Astrocyte of the spinal cord (primary cell): ENCODE measurements at regions not wholly inside any gene's neighbourhood (a gene's known extent, or its start where the extent isn't known, plus 50 kb on each side); places are given as distances from the start of the nearest gene placed in this dataset.

Experiments used
- DNase-seq: peaks from one replicate; pipeline ENCODE4 v3.0.0; 2011; ENCODE audit warnings: low read depth, low spot score
- H3K4me3 ChIP-seq: 2 replicates; pipeline ENCODE4 v1.5.1; 2011; ENCODE audit warnings: low read depth, mild to moderate bottlenecking, low read length, moderate library complexity
- in situ Hi-C: cut with HindIII; loops from 2 replicates; pipeline ENCODE4 v1.10.0; 2017; ENCODE audit warnings: low sequenced_read_pairs
- TF ChIP-seq, protein P1 (sequence below): IDR thresholded peaks from 2 replicates; pipeline ENCODE4 v1.5.1; 2012; ENCODE audit warnings: low read depth, mild to moderate bottlenecking, low read length, inconsistent platforms

DNA sequence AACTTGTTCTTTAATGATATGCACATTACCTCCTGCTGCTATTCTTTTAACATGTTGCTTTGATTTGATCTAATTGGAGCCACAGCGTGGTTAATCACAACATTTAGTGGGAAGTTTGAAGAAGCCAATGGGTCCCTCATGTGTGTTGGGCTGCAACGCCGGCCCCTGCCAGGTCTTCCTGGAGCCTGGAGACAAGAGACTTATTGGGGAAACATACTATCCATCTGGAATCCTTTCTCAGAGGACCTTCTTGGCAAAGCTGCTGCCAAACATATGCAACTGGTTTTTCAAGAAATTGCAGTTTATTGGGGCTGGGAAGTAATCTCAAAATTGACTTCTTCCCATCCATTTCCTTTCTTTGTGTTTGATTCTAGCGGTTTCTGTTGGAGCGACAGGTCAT, 396.3 kb upstream of the PROK2 start:
- in situ Hi-C loops = no loop called here
- H3K4me3 ChIP-seq = no peak overlapping the region
- TF ChIP-seq, protein P1, sequence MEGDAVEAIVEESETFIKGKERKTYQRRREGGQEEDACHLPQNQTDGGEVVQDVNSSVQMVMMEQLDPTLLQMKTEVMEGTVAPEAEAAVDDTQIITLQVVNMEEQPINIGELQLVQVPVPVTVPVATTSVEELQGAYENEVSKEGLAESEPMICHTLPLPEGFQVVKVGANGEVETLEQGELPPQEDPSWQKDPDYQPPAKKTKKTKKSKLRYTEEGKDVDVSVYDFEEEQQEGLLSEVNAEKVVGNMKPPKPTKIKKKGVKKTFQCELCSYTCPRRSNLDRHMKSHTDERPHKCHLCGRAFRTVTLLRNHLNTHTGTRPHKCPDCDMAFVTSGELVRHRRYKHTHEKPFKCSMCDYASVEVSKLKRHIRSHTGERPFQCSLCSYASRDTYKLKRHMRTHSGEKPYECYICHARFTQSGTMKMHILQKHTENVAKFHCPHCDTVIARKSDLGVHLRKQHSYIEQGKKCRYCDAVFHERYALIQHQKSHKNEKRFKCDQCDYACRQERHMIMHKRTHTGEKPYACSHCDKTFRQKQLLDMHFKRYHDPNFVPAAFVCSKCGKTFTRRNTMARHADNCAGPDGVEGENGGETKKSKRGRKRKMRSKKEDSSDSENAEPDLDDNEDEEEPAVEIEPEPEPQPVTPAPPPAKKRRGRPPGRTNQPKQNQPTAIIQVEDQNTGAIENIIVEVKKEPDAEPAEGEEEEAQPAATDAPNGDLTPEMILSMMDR = no peak
- DNase-seq = no peak

DNA sequence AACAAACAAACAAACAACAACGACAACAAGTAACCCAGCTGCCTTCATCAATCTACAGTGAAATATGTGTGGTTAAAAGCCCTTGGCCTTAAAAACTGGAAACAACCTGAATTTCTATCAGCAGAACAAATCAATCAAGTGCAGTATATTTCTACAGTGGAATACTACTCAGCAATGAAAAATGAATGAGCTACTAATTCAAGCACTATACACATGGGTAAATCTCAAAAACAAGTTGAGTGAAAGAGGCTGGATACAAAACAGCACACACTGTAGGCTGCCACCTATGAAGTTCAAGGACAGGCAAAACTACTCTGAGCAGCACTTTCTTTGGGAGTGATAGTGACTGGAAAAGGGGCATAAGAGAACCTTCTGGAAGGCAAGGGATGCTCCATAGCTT, 395.5 kb upstream of the PROK2 start:
- H3K4me3 ChIP-seq = no peak overlapping the region
- in situ Hi-C loops = no loop called here
- DNase-seq = no peak
- TF ChIP-seq, protein P1 = no peak

DNA sequence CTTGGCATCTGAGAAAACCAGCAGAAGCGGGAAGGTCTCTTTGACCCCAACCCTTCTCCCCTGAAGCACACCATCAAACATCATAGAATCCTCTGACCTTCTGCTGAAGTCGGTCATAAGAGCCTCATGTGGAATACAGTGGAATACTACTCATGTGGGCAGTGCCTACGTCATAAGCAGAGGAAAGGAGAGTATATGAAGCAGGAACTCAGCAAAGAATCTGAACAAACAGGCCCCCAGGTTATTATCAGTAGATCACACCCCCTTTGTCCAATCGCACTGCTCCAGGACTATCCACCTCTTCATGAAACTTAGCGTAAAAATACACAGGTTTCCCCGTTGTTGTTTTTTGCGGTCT, 394.1 kb upstream of the PROK2 start:
- H3K4me3 ChIP-seq = no peak overlapping the region
- TF ChIP-seq, protein P1 = no peak
- DNase-seq = no peak
- in situ Hi-C loops = no loop called here

DNA sequence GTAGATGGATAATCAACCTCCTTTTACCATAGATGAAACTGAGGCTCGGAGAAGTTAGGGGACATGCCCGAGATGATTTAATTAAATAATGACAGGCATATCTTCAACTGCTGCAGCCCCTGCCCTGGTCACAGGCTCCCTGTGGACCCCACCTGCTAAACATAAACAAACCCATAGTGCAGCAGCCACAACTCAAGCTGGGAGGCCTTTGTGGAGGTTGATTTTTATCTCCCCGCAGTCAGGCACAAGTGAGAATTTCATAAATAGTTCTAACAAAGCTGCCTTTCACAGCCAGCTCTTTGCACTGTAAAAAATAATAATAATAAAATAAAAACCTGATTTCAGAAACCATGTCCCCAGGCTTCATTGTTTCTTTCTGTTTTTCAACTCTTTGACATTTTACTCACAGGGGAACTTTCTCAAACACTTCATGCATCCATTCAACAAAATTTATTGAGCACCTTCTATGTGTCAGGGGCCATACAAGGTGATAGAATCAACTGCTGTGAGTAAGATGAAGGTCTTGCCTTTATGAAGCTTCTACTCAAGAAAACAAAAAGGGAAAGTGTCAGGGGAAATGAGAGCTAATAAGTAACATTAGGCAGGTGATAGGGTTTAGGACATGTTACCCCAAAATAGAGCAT, 393.6 kb upstream of the PROK2 start:
- no peak for DNase-seq
- TF ChIP-seq, protein P1 = no peak
- in situ Hi-C loops = no loop called here
- no peak overlapping the region for H3K4me3 ChIP-seq

DNA sequence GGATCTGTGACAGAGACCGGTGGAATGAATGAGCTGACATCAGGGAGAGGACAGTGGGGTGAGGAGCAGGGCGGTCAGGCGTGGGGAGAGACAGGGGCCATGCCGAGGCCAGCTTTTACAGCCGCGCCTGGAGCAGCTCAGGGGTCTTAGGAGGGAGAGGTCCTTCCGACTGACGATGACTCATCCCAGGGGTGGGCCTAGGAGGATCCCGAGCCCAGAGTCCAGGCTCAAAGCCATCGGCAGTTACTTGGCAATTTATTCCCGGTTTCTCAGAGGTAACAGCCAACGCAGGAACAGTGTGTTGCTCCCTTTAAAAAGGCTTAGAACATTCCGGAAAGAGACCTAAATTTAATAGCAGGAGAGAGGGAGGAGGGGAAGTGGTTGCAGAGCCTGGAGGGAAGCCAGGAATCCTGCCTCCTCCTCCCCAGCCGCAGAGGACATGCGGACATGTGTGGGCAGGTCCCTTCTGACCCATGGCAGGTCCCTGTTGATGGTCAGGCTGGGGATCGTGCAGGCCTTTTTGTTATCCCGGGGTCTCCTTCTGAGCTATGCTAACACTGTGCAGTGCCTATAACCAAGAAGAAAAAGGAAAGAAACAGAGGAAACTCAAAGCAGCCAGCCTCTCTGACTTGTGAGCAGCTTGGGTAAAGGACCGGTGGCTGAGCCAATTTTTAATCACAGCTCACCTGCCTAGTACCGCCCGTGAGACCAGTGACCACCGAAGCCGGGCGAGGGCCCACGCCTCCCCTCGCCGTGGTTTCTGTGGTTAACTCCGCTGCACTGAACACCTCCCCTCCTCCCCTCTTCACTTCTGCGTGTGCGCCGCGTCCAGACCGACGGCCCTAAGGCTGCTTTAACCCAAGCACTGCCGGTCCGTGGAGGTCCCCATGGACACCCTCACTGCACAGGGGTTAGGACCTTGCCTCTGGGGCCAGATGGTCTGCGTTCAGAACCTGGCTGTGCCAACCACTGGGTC, 392.4 kb upstream of the PROK2 start:
- in situ Hi-C loops = no loop called here
- TF ChIP-seq, protein P1 = no peak
- H3K4me3 ChIP-seq = no peak overlapping the region
- DNase-seq = peak; percentile 22

DNA sequence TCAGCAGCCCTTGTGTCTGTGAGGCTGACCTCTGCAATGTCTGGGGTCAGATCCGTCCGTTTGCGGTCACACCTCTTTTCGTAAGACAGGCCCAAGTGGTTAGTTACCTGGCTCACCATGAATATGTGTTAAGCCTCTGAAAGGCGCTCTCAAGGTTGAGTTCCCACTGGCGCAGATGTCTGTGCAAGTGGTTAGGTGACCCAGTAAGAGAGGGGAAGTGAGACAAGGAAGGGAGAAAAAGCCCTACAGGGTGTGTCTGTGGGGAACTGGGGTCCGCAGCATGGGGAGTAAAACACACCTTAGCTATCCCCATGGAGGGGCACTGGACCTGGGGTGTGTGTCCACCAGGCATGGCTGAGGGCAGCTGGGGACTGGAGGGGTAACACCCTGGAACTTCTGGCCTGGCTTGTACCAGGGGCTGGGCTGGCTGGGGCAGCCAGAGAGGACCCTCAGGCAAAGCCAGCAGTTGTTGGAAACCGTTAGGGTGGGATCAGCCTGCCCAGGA, 391.6 kb upstream of the PROK2 start:
- TF ChIP-seq, protein P1 = no peak
- H3K4me3 ChIP-seq = no peak overlapping the region
- no peak for DNase-seq
- in situ Hi-C loops = no loop called here
